HL-60 (cell line): ENCODE measurements at regions not wholly inside any gene's neighbourhood (a gene's known extent, or its start where the extent isn't known, plus 50 kb on each side); places are given as distances from the start of the nearest gene placed in this dataset.

Experiments
- DNase-seq, 2 experiments: peaks; one replicate each; pipeline ENCODE4 v3.0.0-alpha.2; 2010 to 2020; ENCODE audit warnings: low read depth in 1 of 2, low spot score in 1 of 2
- H3K27ac ChIP-seq: fragments of 250-450 bp; sonication (Bioruptor Pico); replicated peaks from 2 replicates; pipeline ENCODE4 v1.5.1; 2020; ENCODE audit warnings: mild to moderate bottlenecking, moderate library complexity
- H3K27me3 ChIP-seq: fragments of 250-450 bp; sonication (Bioruptor Pico); 2 replicates; pipeline ENCODE4 v1.5.1; 2021; ENCODE audit warnings: mild to moderate bottlenecking, moderate library complexity; ENCODE audit not compliant: insufficient read depth, poor library complexity, severe bottlenecking
- H3K4me3 ChIP-seq: replicated peaks from 2 replicates; pipeline ENCODE4 v1.5.1; 2011; ENCODE audit warnings: mild to moderate bottlenecking, control low read depth, low read length; ENCODE audit not compliant: insufficient read depth
- GABPA ChIP-seq: IDR thresholded peaks from 2 replicates; pipeline ENCODE4 v1.6.1; 2012; ENCODE audit warnings: low read depth
- POLR2AphosphoS5 ChIP-seq: IDR thresholded peaks from 2 replicates; pipeline ENCODE4 v1.6.1; 2012; ENCODE audit warnings: low read depth
- SPI1 ChIP-seq: IDR thresholded peaks from 2 replicates; pipeline ENCODE4 v1.6.1; 2012; ENCODE audit warnings: low read depth, mild to moderate bottlenecking, borderline replicate concordance
- TF ChIP-seq, protein P1 (sequence below): IDR thresholded peaks from 2 replicates; pipeline ENCODE4 v1.6.1; 2012; ENCODE audit warnings: low read depth; ENCODE audit not compliant: insufficient replicate concordance
- TF ChIP-seq, protein P2 (sequence below): IDR thresholded peaks from one replicate; pipeline ENCODE4 v1.5.1; 2011; ENCODE audit warnings: low read length, control low read depth, inconsistent platforms; ENCODE audit not compliant: insufficient read depth

DNA sequence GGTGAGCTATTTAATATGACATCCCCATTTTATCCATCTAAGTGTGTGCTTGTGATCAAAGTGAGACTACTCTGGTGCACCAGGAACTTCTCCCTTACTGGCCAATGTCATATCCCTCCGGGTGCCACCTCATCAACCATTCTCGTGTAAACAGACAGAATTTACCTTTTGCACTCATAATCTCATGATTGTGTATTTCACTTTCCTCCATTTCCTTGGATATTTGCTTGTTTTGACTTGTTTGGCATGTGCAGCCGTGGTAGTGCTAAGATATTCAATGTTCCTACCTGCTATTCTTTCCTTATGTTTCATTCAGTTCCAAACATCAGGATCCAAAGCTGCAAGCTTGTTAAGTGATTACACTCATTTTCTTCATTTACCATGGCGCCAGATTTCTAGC is 280.5 kb upstream of the SP8 start:
- Histone ChIP-seq H3K4me3 (no peak overlapping the region), H3K27me3 (no peaks in the 10 kb centered on the region), H3K27ac (no peak overlapping the region)
- DNase-seq, result no peak
- TF ChIP-seq POLR2AphosphoS5 (no peak), GABPA (no peak), SPI1 (no peak)
- TF ChIP-seq, protein P1, sequence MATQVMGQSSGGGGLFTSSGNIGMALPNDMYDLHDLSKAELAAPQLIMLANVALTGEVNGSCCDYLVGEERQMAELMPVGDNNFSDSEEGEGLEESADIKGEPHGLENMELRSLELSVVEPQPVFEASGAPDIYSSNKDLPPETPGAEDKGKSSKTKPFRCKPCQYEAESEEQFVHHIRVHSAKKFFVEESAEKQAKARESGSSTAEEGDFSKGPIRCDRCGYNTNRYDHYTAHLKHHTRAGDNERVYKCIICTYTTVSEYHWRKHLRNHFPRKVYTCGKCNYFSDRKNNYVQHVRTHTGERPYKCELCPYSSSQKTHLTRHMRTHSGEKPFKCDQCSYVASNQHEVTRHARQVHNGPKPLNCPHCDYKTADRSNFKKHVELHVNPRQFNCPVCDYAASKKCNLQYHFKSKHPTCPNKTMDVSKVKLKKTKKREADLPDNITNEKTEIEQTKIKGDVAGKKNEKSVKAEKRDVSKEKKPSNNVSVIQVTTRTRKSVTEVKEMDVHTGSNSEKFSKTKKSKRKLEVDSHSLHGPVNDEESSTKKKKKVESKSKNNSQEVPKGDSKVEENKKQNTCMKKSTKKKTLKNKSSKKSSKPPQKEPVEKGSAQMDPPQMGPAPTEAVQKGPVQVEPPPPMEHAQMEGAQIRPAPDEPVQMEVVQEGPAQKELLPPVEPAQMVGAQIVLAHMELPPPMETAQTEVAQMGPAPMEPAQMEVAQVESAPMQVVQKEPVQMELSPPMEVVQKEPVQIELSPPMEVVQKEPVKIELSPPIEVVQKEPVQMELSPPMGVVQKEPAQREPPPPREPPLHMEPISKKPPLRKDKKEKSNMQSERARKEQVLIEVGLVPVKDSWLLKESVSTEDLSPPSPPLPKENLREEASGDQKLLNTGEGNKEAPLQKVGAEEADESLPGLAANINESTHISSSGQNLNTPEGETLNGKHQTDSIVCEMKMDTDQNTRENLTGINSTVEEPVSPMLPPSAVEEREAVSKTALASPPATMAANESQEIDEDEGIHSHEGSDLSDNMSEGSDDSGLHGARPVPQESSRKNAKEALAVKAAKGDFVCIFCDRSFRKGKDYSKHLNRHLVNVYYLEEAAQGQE, result no peak
- TF ChIP-seq, protein P2, sequence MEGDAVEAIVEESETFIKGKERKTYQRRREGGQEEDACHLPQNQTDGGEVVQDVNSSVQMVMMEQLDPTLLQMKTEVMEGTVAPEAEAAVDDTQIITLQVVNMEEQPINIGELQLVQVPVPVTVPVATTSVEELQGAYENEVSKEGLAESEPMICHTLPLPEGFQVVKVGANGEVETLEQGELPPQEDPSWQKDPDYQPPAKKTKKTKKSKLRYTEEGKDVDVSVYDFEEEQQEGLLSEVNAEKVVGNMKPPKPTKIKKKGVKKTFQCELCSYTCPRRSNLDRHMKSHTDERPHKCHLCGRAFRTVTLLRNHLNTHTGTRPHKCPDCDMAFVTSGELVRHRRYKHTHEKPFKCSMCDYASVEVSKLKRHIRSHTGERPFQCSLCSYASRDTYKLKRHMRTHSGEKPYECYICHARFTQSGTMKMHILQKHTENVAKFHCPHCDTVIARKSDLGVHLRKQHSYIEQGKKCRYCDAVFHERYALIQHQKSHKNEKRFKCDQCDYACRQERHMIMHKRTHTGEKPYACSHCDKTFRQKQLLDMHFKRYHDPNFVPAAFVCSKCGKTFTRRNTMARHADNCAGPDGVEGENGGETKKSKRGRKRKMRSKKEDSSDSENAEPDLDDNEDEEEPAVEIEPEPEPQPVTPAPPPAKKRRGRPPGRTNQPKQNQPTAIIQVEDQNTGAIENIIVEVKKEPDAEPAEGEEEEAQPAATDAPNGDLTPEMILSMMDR, result no peak

DNA sequence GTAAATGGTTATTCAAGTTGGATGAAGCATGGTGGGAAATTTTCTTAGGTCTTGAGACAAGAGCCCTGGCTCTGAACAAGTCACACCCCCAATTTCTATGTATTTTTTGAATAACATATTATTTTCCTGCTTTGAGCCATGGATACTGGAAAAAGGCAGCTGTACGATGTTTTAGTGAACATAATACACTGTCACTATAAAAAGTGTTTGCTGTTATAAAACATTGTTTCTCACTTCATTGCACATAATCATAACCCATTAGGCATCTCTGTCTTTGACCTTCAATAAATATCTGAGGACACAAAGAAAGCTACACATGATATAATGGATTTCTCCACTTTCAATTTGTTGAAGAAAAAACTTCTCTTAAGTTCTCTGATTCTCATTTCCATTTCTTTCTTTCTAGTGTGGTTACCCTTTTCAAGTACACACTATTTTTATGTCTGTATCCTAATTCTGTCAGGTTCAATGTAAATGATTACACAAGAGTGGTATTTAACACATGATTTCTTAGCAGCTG is 283.9 kb upstream of the SP8 start:
- Histone ChIP-seq H3K27ac (no peak overlapping the region), H3K27me3 (no peaks in the 10 kb centered on the region), H3K4me3 (no peak overlapping the region)
- TF ChIP-seq, protein P1, result no peak
- TF ChIP-seq POLR2AphosphoS5 (no peak), SPI1 (no peak), GABPA (no peak)
- TF ChIP-seq, protein P2, result no peak
- DNase-seq, result no peak

DNA sequence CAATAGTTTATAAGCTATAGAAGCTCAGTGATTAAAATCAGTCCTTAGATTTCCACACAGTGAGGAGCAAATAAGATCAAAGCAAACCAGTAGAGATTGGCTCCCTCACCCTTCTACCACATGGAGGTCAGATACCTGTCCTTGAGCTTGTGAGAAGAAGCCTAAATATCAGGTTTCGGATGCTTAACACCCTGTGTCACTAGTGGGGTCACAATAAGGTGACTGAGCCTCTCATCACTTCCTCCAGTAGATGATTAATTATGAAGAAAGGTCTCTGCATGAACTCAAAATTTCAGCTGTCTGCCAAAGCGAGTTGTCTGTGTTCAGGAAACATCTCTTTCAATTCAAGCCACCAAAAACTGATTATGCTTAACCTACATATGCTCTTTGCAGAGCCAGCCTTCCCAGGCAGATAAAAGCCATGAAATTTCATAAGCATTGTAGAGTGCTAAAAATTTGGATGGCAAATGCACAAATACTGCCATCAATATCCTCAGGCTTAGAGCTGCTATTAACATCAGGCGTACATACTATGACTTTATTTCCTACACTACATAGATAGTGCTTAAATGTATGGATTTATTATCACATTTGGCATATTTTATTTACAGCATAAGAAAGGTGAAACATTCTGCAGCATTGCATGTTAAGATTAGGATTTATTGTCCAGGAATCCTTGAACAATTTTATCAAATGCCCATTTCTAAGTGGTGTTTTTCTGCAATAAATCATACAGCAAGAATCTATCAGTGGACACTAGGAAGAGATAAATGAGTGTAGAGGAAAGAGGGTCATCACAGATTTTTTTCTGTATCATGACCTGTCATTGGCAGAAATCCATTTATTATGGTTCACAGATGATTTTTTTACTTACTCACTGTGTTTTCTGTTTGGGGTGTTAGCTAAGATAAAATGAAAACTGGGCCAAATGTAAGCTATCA is 285.1 kb upstream of the SP8 start:
- DNase-seq, result no peak
- no peak for TF ChIP-seq SPI1
- TF ChIP-seq, protein P1, result no peak
- no peak for TF ChIP-seq POLR2AphosphoS5
- TF ChIP-seq GABPA, result no peak
- TF ChIP-seq, protein P2, result no peak
- Histone ChIP-seq H3K4me3 (no peak overlapping the region), H3K27ac (no peak overlapping the region), H3K27me3 (no peaks in the 10 kb centered on the region)
